HepG2 (cell line): ENCODE measurements at regions not wholly inside any gene's neighbourhood (a gene's known extent, or its start where the extent isn't known, plus 50 kb on each side); places are given as distances from the start of the nearest gene placed in this dataset.

Experiments
- ATAC-seq: fragments of 200-7000 bp; cut with Tn5 transposase; 3 replicates; pipeline ENCODE4 v1.9.1; 2020; ENCODE audit warnings: mild to moderate bottlenecking, moderate library complexity
- BruUV-seq: library from RNA; stranded (reverse); fragments of 400-500 nt; replicated peaks from 2 replicates; lab custom pipeline; 2021; lab: Mats Ljungman, UMichigan
- CTCF ChIA-PET: fragments of 300-600 bp; formaldehyde crosslinking; extraction: SDS; loops from one replicate; lab custom pipeline; 2021; ENCODE audit warnings: low total read pairs, inconsistent platforms, low intra/inter-chr PET ratio; lab: Yijun Ruan, JAX
- POLR2A ChIA-PET: fragments of 350-600 bp; sonication (Branson Sonifier 250); formaldehyde crosslinking; loops from one replicate; lab custom pipeline; 2020; ENCODE audit warnings: antibody characterized with exemption, inconsistent platforms; lab: Yijun Ruan, JAX
- DNase-seq: peaks from one replicate; pipeline ENCODE4 v3.0.0-alpha.2; 2015; ENCODE audit warnings: low spot score
- FAIRE-seq: peaks from 3 replicates; lab custom pipeline; 2011; peaks lifted over from hg19 to GRCh38; lab: Jason Lieb, UNC
- H2AFZ ChIP-seq: one replicate; pipeline ENCODE4 v1.6.1; 2011; ENCODE audit warnings: low read length, inconsistent platforms
- H3K27ac ChIP-seq: fragments of 300-600 bp; 3 replicates; pipeline ENCODE4 v1.8.0; 2011; ENCODE audit warnings: mixed run types, mild to moderate bottlenecking, mixed read lengths, low read length, inconsistent platforms; ENCODE audit not compliant: insufficient read depth; ENCODE audit errors: extremely low read length
- H3K27me3 ChIP-seq, 2 experiments: fragments of 200-600 bp in 1 of 2; 2 replicates in 1 of 2; 3 replicates in 1 of 2; pipeline versions ENCODE4 v1.6.0 to v1.8.0; 2011; ENCODE audit warnings: low read length in 2 of 2, mild to moderate bottlenecking in 2 of 2, moderate library complexity in 2 of 2, inconsistent platforms in 1 of 2; ENCODE audit not compliant: insufficient read depth in 2 of 2, control insufficient read depth in 1 of 2
- H3K36me3 ChIP-seq, 2 experiments: fragments of 200-600 bp in 1 of 2; replicated peaks in 1 of 2; 2 replicates in 1 of 2; 3 replicates in 1 of 2; pipeline versions ENCODE4 v1.5.1 to v1.8.0; 2011; ENCODE audit warnings: low read length in 2 of 2, inconsistent platforms in 1 of 2; ENCODE audit not compliant: insufficient read depth in 2 of 2, control insufficient read depth in 1 of 2
- H3K4me1 ChIP-seq: 2 replicates; pipeline ENCODE4 v1.5.1; 2012; ENCODE audit warnings: low read length, inconsistent platforms; ENCODE audit not compliant: insufficient read depth
- H3K4me2 ChIP-seq: 2 replicates; pipeline ENCODE4 v1.6.0; 2011; ENCODE audit warnings: low read depth, low read length, inconsistent platforms
- H3K4me3 ChIP-seq, 3 experiments: fragments of 200-600 bp in 1 of 3; sonication (generic), shearing (Covaris generic) in 1 of 3; replicated peaks in 1 of 3; 2 replicates each; pipeline ENCODE4 v1.5.1; 2011 to 2016; ENCODE audit warnings: low read length in 3 of 3, inconsistent platforms in 2 of 3, low read depth in 2 of 3, mild to moderate bottlenecking in 2 of 3, control low read depth in 1 of 3, mixed read lengths in 1 of 3; ENCODE audit not compliant: insufficient read depth in 1 of 3
- H3K79me2 ChIP-seq: one replicate; pipeline ENCODE4 v1.6.1; 2011; ENCODE audit warnings: low read length, inconsistent platforms; ENCODE audit not compliant: insufficient read depth
- H3K9ac ChIP-seq: 2 replicates; pipeline ENCODE4 v1.6.0; 2011; ENCODE audit warnings: mild to moderate bottlenecking, low read depth, low read length, inconsistent platforms; ENCODE audit not compliant: insufficient read depth
- H3K9me3 ChIP-seq: 2 replicates; pipeline ENCODE4 v1.5.1; 2012; ENCODE audit warnings: mild to moderate bottlenecking, low read length
- H4K20me1 ChIP-seq: 2 replicates; pipeline ENCODE4 v1.6.0; 2011; ENCODE audit warnings: inconsistent platforms, mild to moderate bottlenecking, low read length, moderate library complexity; ENCODE audit not compliant: insufficient read depth
- CHCHD3 ChIP-seq: sonication (generic); formaldehyde crosslinking; IDR thresholded peaks from 2 replicates; pipeline ENCODE4 v1.8.0; 2022; ENCODE audit warnings: mild to moderate bottlenecking, missing genetic modification reagents, moderate library complexity
- ELF4 ChIP-seq: sonication (generic); formaldehyde crosslinking; IDR thresholded peaks from 2 replicates; pipeline ENCODE4 v1.5.0; 2020; ENCODE audit warnings: missing genetic modification reagents, mild to moderate bottlenecking, moderate library complexity, borderline replicate concordance
- KLF11 ChIP-seq: IDR thresholded peaks from 2 replicates; pipeline ENCODE4 v1.6.1; 2016; ENCODE audit warnings: missing compliant biosample characterization
- MTA1 ChIP-seq: sonication (generic); formaldehyde crosslinking; IDR thresholded peaks from 2 replicates; pipeline ENCODE4 v1.4.0; 2020; ENCODE audit warnings: missing genetic modification reagents, mild to moderate bottlenecking, borderline replicate concordance
- NR2F2 ChIP-seq: IDR thresholded peaks from 2 replicates; pipeline ENCODE4 v1.6.1; 2012; ENCODE audit warnings: low read depth, inconsistent platforms, borderline replicate concordance
- ZNF30 ChIP-seq: sonication (generic); formaldehyde crosslinking; IDR thresholded peaks from 2 replicates; pipeline ENCODE4 v1.5.0; 2020; ENCODE audit warnings: mild to moderate bottlenecking, missing genetic modification reagents
- in situ Hi-C: cut with HindIII; loops from 2 replicates; pipeline ENCODE4 v1.10.0; 2017; ENCODE audit warnings: low pct_unique_long_range_greater_than_20kb; ENCODE audit not compliant: extremely low pct_ligation_motif_present
- intact Hi-C: fragments of 100-400 bp; cut with micrococcal nuclease; formaldehyde crosslinking; loops from one replicate; pipeline ENCODE4 v1.10.0; 2022; ENCODE audit not compliant: unreplicated experiment
- TF ChIP-seq, protein P1 (sequence below): sonication (generic); formaldehyde crosslinking; IDR thresholded peaks from 2 replicates; pipeline ENCODE4 v1.4.0; 2020; ENCODE audit warnings: mild to moderate bottlenecking, missing genetic modification reagents
- TF ChIP-seq, protein P2 (sequence below): IDR thresholded peaks from 2 replicates; pipeline ENCODE4 v1.6.1; 2012; ENCODE audit warnings: inconsistent platforms
- TF ChIP-seq, protein P3 (sequence below): sonication (generic); formaldehyde crosslinking; IDR thresholded peaks from 2 replicates; pipeline ENCODE4 v1.5.1; 2020; ENCODE audit warnings: missing genetic modification reagents, mild to moderate bottlenecking, borderline replicate concordance
- TF ChIP-seq, protein P4 (sequence below): sonication (generic); formaldehyde crosslinking; IDR thresholded peaks from 2 replicates; pipeline ENCODE4 v1.5.1; 2020; ENCODE audit warnings: mild to moderate bottlenecking, missing genetic modification reagents, moderate library complexity

DNA sequence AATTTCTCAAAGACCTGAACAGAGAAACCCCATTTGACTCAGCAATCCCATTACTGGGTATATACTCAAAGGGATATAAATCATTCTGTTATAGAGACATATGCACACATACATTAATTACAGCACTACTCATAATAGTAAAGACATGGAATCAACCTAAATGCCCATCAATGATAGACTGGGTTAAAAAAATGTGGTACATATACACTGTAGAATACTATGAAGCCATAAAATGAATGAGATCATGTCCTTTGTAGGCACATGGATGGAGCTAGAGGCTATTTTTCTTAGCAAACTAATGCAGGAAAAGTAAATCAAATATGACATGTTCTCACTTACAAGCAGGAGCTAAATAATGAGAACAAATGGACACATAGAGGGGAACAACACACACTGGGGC lies 303.8 kb downstream of the BTG1 start:
- Histone ChIP-seq H3K9me3 (no peaks in the 10 kb centered on the region), H3K79me2 (no peaks in the 10 kb centered on the region), H3K27ac (no peak overlapping the region), H4K20me1 (no peaks in the 10 kb centered on the region), H3K9ac (no peak overlapping the region), H3K4me3 (no peak overlapping the region), H3K36me3 (no peaks in the 10 kb centered on the region), H2AFZ (no peak overlapping the region), H3K4me1 (no peaks in the 10 kb centered on the region), H3K27me3 (no peaks in the 10 kb centered on the region), H3K4me2 (no peak overlapping the region)
- intact Hi-C loops, result no loop called here
- FAIRE-seq, result no peak
- ChIA-PET CTCF (no interaction called here), POLR2A (no interaction called here)
- BruUV-seq, result no TSS peak
- in situ Hi-C loops, result no loop called here
- DNase-seq, result no peak
- ATAC-seq, result no peak
- TF ChIP-seq CHCHD3 (no peak), MTA1 (CRISPR knock-in tag) (no peak), NR2F2 (no peak), ZNF30 (CRISPR knock-in tag) (no peak), ELF4 (CRISPR knock-in tag) (no peak), KLF11 (CRISPR knock-in tag) (no peak)
- TF ChIP-seq, protein P1, sequence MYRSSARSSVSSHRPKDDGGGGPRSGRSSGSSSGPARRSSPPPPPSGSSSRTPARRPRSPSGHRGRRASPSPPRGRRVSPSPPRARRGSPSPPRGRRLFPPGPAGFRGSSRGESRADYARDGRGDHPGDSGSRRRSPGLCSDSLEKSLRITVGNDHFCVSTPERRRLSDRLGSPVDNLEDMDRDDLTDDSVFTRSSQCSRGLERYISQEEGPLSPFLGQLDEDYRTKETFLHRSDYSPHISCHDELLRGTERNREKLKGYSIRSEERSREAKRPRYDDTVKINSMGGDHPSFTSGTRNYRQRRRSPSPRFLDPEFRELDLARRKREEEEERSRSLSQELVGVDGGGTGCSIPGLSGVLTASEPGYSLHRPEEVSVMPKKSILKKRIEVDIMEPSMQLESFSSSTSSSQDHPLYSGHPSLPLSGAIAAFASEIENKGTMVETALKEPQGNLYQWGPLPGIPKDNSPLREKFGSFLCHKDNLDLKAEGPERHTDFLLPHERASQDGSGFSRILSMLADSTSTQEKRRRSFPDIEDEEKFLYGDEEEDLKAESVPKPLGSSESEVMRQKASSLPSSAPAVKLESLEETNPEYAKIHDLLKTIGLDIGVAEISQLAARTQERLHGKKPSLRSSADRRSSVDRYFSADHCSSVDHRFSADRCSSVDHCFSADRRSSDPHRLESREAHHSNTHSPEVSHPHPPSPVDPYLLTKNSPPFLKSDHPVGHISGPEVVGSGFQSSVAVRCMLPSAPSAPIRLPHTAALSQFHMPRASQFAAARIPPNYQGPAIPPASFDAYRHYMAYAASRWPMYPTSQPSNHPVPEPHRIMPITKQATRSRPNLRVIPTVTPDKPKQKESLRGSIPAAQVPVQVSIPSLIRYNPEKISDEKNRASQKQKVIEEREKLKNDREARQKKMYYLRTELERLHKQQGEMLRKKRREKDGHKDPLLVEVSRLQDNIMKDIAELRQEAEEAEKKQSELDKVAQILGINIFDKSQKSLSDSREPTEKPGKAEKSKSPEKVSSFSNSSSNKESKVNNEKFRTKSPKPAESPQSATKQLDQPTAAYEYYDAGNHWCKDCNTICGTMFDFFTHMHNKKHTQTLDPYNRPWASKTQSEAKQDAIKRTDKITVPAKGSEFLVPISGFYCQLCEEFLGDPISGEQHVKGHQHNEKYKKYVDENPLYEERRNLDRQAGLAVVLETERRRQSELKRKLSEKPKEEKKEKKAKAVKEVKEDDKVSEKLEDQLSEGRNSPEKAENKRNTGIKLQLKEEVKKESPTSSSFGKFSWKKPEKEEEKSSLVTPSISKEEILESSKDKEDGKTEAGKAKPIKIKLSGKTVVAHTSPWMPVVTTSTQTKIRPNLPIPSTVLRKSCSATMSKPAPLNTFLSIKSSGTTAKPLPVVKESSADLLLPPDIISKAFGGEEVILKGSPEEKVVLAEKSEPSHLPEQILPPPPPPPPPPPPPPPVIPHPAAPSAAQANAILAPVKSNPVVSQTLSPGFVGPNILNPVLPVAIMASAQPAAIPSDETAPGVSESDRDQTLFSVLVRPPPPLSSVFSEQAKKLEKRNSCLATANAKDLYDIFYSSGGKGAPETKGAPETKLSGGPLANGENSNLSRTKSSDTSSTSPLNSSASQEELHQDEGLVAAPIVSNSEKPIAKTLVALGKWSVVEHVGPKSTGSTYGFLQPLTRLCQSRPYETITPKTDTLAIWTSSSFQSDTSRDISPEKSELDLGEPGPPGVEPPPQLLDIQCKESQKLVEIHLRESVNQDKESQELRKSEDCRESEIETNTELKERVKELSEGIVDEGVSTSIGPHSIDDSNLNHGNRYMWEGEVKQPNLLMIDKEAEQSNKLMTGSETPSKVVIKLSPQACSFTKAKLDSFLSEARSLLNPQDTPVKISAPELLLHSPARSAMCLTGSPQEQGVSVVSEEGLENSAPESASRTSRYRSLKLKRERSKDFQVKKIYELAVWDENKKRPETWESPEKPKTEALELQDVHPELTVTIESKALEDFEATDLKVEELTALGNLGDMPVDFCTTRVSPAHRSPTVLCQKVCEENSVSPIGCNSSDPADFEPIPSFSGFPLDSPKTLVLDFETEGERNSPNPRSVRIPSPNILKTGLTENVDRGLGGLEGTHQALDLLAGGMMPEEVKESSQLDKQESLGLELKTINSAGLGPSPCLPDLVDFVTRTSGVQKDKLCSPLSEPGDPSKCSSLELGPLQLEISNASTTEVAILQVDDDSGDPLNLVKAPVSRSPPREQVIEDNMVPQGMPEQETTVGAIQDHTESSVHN (CRISPR knock-in tag), result no peak
- TF ChIP-seq, protein P2, sequence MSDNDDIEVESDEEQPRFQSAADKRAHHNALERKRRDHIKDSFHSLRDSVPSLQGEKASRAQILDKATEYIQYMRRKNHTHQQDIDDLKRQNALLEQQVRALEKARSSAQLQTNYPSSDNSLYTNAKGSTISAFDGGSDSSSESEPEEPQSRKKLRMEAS, result no peak
- TF ChIP-seq, protein P3, sequence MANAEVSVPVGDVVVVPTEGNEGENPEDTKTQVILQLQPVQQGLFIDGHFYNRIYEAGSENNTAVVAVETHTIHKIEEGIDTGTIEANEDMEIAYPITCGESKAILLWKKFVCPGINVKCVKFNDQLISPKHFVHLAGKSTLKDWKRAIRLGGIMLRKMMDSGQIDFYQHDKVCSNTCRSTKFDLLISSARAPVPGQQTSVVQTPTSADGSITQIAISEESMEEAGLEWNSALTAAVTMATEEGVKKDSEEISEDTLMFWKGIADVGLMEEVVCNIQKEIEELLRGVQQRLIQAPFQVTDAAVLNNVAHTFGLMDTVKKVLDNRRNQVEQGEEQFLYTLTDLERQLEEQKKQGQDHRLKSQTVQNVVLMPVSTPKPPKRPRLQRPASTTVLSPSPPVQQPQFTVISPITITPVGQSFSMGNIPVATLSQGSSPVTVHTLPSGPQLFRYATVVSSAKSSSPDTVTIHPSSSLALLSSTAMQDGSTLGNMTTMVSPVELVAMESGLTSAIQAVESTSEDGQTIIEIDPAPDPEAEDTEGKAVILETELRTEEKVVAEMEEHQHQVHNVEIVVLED (CRISPR knock-in tag), result no peak
- TF ChIP-seq, protein P4, sequence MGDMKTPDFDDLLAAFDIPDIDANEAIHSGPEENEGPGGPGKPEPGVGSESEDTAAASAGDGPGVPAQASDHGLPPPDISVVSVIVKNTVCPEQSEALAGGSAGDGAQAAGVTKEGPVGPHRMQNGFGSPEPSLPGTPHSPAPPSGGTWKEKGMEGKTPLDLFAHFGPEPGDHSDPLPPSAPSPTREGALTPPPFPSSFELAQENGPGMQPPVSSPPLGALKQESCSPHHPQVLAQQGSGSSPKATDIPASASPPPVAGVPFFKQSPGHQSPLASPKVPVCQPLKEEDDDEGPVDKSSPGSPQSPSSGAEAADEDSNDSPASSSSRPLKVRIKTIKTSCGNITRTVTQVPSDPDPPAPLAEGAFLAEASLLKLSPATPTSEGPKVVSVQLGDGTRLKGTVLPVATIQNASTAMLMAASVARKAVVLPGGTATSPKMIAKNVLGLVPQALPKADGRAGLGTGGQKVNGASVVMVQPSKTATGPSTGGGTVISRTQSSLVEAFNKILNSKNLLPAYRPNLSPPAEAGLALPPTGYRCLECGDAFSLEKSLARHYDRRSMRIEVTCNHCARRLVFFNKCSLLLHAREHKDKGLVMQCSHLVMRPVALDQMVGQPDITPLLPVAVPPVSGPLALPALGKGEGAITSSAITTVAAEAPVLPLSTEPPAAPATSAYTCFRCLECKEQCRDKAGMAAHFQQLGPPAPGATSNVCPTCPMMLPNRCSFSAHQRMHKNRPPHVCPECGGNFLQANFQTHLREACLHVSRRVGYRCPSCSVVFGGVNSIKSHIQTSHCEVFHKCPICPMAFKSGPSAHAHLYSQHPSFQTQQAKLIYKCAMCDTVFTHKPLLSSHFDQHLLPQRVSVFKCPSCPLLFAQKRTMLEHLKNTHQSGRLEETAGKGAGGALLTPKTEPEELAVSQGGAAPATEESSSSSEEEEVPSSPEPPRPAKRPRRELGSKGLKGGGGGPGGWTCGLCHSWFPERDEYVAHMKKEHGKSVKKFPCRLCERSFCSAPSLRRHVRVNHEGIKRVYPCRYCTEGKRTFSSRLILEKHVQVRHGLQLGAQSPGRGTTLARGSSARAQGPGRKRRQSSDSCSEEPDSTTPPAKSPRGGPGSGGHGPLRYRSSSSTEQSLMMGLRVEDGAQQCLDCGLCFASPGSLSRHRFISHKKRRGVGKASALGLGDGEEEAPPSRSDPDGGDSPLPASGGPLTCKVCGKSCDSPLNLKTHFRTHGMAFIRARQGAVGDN (CRISPR knock-in tag), result no peak
